OCI-LY1 (cell line): ENCODE measurements at regions not wholly inside any gene's neighbourhood (a gene's known extent, or its start where the extent isn't known, plus 50 kb on each side); places are given as distances from the start of the nearest gene placed in this dataset.
"Not testable (repeated sequence)": the region's sequence is repeated elsewhere in the genome, so short reads cannot be mapped to it uniquely, and the experiment has no call there.

Experiments
- H2AFZ ChIP-seq: fragments of 200-600 bp; sonication (generic), shearing (Covaris generic); 2 replicates; pipeline ENCODE4 v1.6.0; 2014; ENCODE audit warnings: antibody characterized with exemption, mild to moderate bottlenecking, low read length
- H3F3A ChIP-seq: fragments of 200-600 bp; sonication (generic), shearing (Covaris generic); 2 replicates; pipeline ENCODE4 v1.6.0; 2014; ENCODE audit warnings: mild to moderate bottlenecking, antibody characterized with exemption, low read length, moderate library complexity; ENCODE audit not compliant: insufficient read depth
- H3K27ac ChIP-seq: fragments of 200-600 bp; sonication (generic); 2 replicates; pipeline ENCODE4 v1.5.1; 2014; ENCODE audit warnings: low read length, mixed run types, mild to moderate bottlenecking, low read depth; ENCODE audit not compliant: poor library complexity, severe bottlenecking
- H3K27me3 ChIP-seq: fragments of 200-600 bp; sonication (generic); 2 replicates; pipeline ENCODE4 v1.6.0; 2014; ENCODE audit warnings: antibody characterized with exemption, mild to moderate bottlenecking, low read length, moderate library complexity; ENCODE audit not compliant: insufficient read depth
- H3K36me3 ChIP-seq: fragments of 200-600 bp; sonication (generic); 2 replicates; pipeline ENCODE4 v1.6.1; 2014; ENCODE audit warnings: mild to moderate bottlenecking, antibody characterized with exemption, low read length, moderate library complexity, mixed read lengths; ENCODE audit not compliant: insufficient read depth
- H3K4me1 ChIP-seq: fragments of 200-600 bp; sonication (generic); 2 replicates; pipeline ENCODE4 v1.5.1; 2014; ENCODE audit warnings: mild to moderate bottlenecking, low read length, moderate library complexity; ENCODE audit not compliant: insufficient read depth, severe bottlenecking
- H3K4me2 ChIP-seq: fragments of 200-600 bp; sonication (generic), shearing (Covaris generic); 2 replicates; pipeline ENCODE4 v1.6.1; 2014; ENCODE audit warnings: low read length
- H3K4me3 ChIP-seq: fragments of 200-600 bp; sonication (generic); 2 replicates; pipeline ENCODE4 v1.5.1; 2014; ENCODE audit warnings: low read length, low read depth, mild to moderate bottlenecking, mixed read lengths; ENCODE audit not compliant: poor library complexity, severe bottlenecking
- H3K79me2 ChIP-seq: fragments of 200-600 bp; shearing (Covaris generic); 2 replicates; pipeline ENCODE4 v1.6.1; 2016; ENCODE audit warnings: mixed run types, low read length, mixed read lengths; ENCODE audit not compliant: insufficient read depth
- H3K9ac ChIP-seq: fragments of 200-600 bp; sonication (generic), shearing (Covaris generic); 2 replicates; pipeline ENCODE4 v1.6.1; 2014; ENCODE audit warnings: mild to moderate bottlenecking, low read length, mixed read lengths
- H3K9me2 ChIP-seq: fragments of 200-600 bp; sonication (generic), shearing (Covaris generic); 2 replicates; pipeline ENCODE4 v1.6.1; 2014; ENCODE audit warnings: low read depth, mild to moderate bottlenecking, low read length, mixed read lengths
- H3K9me3 ChIP-seq: fragments of 200-600 bp; shearing (Covaris generic); 2 replicates; pipeline ENCODE4 v1.6.1; 2014; ENCODE audit warnings: low read length, mixed read lengths
- H4K20me1 ChIP-seq: fragments of 200-600 bp; sonication (generic), shearing (Covaris generic); 2 replicates; pipeline ENCODE4 v1.6.0; 2016; ENCODE audit warnings: mild to moderate bottlenecking, low read length; ENCODE audit not compliant: insufficient read depth
- CTCF ChIP-seq: fragments of 200-600 bp; sonication (generic), shearing (Covaris generic); IDR thresholded peaks from 2 replicates; pipeline ENCODE4 v1.5.1; 2017; ENCODE audit warnings: mild to moderate bottlenecking, antibody characterized with exemption, low read length, moderate library complexity, mixed read lengths
- EZH2 ChIP-seq: fragments of 200-600 bp; sonication (generic), shearing (Covaris generic); IDR thresholded peaks from 2 replicates; pipeline ENCODE4 v1.8.0; 2017; ENCODE audit warnings: borderline replicate concordance, mixed run types, mild to moderate bottlenecking, antibody characterized with exemption, low read length, moderate library complexity, mixed read lengths

GRCh38 chr2:116545286-116546068 is 1269.0 kb upstream of the DDX18 start:
- H3K4me1 ChIP-seq: no peaks in the 10 kb centered on the region
- no peaks in the 10 kb centered on the region for H3K27me3 ChIP-seq
- H3K4me2 ChIP-seq: no peak overlapping the region
- no peak overlapping the region for H3K9ac ChIP-seq
- H4K20me1 ChIP-seq: no peaks in the 10 kb centered on the region
- H2AFZ ChIP-seq: no peak overlapping the region
- no peaks in the 10 kb centered on the region for H3F3A ChIP-seq
- H3K27ac ChIP-seq: no peak overlapping the region
- no peaks in the 10 kb centered on the region for H3K36me3 ChIP-seq
- no peaks in the 10 kb centered on the region for H3K79me2 ChIP-seq
- no peaks in the 10 kb centered on the region for H3K9me2 ChIP-seq
- H3K4me3 ChIP-seq: no peak overlapping the region
- no peak for TF ChIP-seq EZH2
- no peaks in the 10 kb centered on the region for H3K9me3 ChIP-seq

- not testable (repeated sequence) for H3K4me1 ChIP-seq, H3K27me3 ChIP-seq, H3K9me2 ChIP-seq, H3K36me3 ChIP-seq, H3K79me2 ChIP-seq, H3F3A ChIP-seq, H3K4me3 ChIP-seq, H3K27ac ChIP-seq, H3K9ac ChIP-seq, H4K20me1 ChIP-seq, H3K4me2 ChIP-seq, H2AFZ ChIP-seq, H3K9me3 ChIP-seq
Measured at GRCh38 chr2:116552738-116553419, 1261.6 kb upstream of the DDX18 start.

GRCh38 chr2:116580209-116580608 is 1234.3 kb upstream of the DDX18 start:
- H3K9me2 ChIP-seq: no peaks in the 10 kb centered on the region
- no peaks in the 10 kb centered on the region for H4K20me1 ChIP-seq
- no peak overlapping the region for H3K27ac ChIP-seq
- H3F3A ChIP-seq: no peaks in the 10 kb centered on the region
- TF ChIP-seq CTCF (no peak), EZH2 (no peak)
- no peaks in the 10 kb centered on the region for H3K79me2 ChIP-seq
- no peak overlapping the region for H3K4me3 ChIP-seq
- H3K27me3 ChIP-seq: no peaks in the 10 kb centered on the region
- no peaks in the 10 kb centered on the region for H3K36me3 ChIP-seq
- no peaks in the 10 kb centered on the region for H3K4me1 ChIP-seq
- no peak overlapping the region for H3K9ac ChIP-seq
- H3K4me2 ChIP-seq: no peak overlapping the region
- H3K9me3 ChIP-seq: no peaks in the 10 kb centered on the region
- H2AFZ ChIP-seq: no peak overlapping the region

- Histone ChIP-seq H3K9ac (no peak overlapping the region), H2AFZ (no peak overlapping the region), H3K4me3 (no peak overlapping the region), H3K9me3 (no peaks in the 10 kb centered on the region), H3K27me3 (no peaks in the 10 kb centered on the region), H3K79me2 (no peaks in the 10 kb centered on the region), H3K4me1 (no peaks in the 10 kb centered on the region), H3K36me3 (no peaks in the 10 kb centered on the region), H3K9me2 (no peaks in the 10 kb centered on the region), H4K20me1 (no peaks in the 10 kb centered on the region), H3K4me2 (no peak overlapping the region), H3F3A (no peaks in the 10 kb centered on the region), H3K27ac (no peak overlapping the region)
- TF ChIP-seq CTCF (no peak), EZH2 (no peak)
Measured at GRCh38 chr2:116582850-116583249, 1231.6 kb upstream of the DDX18 start.
